Uterus (tissue), 2 donors: ENCODE measurements at regions not wholly inside any gene's neighbourhood (a gene's known extent, or its start where the extent isn't known, plus 50 kb on each side); places are given as distances from the start of the nearest gene placed in this dataset.

Experiments used
- POLR2A ChIP-seq, 2 donors: fragments of 450-650 bp; IDR thresholded peaks; one replicate each; pipeline ENCODE4 v1.6.1; 2016; ENCODE audit warnings: antibody characterized with exemption in 2 of 2, mild to moderate bottlenecking in 1 of 2, moderate library complexity in 1 of 2
- TF ChIP-seq, protein P1 (sequence below), 4 experiments: fragments of 200-600 bp in 2 of 4; fragments of 450-650 bp in 2 of 4; sonication (generic) in 2 of 4; IDR thresholded peaks; one replicate each; pipeline ENCODE4 v1.5.1; 2016 to 2019; ENCODE audit warnings: antibody characterized with exemption in 4 of 4, mild to moderate bottlenecking in 2 of 4, moderate library complexity in 1 of 4

DNA sequence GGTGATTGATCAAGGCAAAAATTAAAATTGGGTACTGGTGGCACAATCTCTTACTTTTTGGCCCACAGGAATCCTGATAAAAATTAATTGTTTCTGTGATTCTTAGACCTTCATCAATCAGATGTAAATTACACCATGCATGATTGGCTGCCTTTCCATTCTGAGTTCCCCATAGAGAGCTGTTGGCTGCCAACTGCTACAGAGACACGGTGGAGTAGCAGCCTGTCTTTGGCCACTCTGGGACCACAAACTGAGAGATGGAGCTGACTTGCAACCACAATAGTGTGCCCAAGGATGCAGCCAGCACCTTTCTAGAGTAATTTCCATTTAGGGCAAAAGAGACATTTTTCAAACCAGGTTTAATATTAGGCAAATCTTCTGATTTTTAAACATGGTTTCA, 274.3 kb upstream of the MMS22L start:
- TF ChIP-seq, protein P1, sequence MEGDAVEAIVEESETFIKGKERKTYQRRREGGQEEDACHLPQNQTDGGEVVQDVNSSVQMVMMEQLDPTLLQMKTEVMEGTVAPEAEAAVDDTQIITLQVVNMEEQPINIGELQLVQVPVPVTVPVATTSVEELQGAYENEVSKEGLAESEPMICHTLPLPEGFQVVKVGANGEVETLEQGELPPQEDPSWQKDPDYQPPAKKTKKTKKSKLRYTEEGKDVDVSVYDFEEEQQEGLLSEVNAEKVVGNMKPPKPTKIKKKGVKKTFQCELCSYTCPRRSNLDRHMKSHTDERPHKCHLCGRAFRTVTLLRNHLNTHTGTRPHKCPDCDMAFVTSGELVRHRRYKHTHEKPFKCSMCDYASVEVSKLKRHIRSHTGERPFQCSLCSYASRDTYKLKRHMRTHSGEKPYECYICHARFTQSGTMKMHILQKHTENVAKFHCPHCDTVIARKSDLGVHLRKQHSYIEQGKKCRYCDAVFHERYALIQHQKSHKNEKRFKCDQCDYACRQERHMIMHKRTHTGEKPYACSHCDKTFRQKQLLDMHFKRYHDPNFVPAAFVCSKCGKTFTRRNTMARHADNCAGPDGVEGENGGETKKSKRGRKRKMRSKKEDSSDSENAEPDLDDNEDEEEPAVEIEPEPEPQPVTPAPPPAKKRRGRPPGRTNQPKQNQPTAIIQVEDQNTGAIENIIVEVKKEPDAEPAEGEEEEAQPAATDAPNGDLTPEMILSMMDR (IDR thresholded peaks at IDR 0.05) = no peak
- TF ChIP-seq POLR2A (IDR thresholded peaks at IDR 0.05) = no peak
